HEK293 (cell line): ENCODE measurements at regions not wholly inside any gene's neighbourhood (a gene's known extent, or its start where the extent isn't known, plus 50 kb on each side); places are given as distances from the start of the nearest gene placed in this dataset.
A peak's percentile ranks its signal among the peaks of the same experiment; 100 is the strongest.

Source experiments
- FEZF1 ChIP-seq: fragments of 450-650 bp; formaldehyde crosslinking; IDR thresholded peaks from 2 replicates; pipeline ENCODE4 v1.5.1; 2016; ENCODE audit warnings: missing biosample characterization, missing genetic modification characterization
- GFI1B ChIP-seq: fragments of 450-650 bp; formaldehyde crosslinking; IDR thresholded peaks from 2 replicates; pipeline ENCODE4 v1.5.1; 2016; ENCODE audit warnings: missing biosample characterization, missing genetic modification characterization
- GLI2 ChIP-seq: fragments of 450-650 bp; formaldehyde crosslinking; IDR thresholded peaks from 2 replicates; pipeline ENCODE4; 2017; ENCODE audit warnings: missing biosample characterization, missing genetic modification characterization, low read depth, borderline replicate concordance
- HOXD13 ChIP-seq: sonication (generic); formaldehyde crosslinking; IDR thresholded peaks from 2 replicates; pipeline ENCODE4 v1.8.0; 2022; ENCODE audit warnings: missing genetic modification reagents, borderline replicate concordance
- SALL2 ChIP-seq: fragments of 450-650 bp; formaldehyde crosslinking; IDR thresholded peaks from 2 replicates; pipeline ENCODE4 v1.5.0; 2017; ENCODE audit warnings: missing biosample characterization, mild to moderate bottlenecking, missing genetic modification characterization, borderline replicate concordance
- SETDB1 ChIP-seq: IDR thresholded peaks from one replicate; pipeline ENCODE4 v1.6.1; 2017; ENCODE audit warnings: mild to moderate bottlenecking, low read length, moderate library complexity, mixed read lengths; ENCODE audit not compliant: insufficient read length
- TCF7L2 ChIP-seq: IDR thresholded peaks from 2 replicates; pipeline ENCODE4 v1.6.1; 2011; ENCODE audit warnings: low read depth, mild to moderate bottlenecking, inconsistent platforms, low read length, moderate library complexity, borderline replicate concordance
- YY1 ChIP-seq: fragments of 450-650 bp; formaldehyde crosslinking; IDR thresholded peaks from 2 replicates; pipeline ENCODE4 v1.5.1; 2018; ENCODE audit warnings: missing biosample characterization, missing genetic modification characterization
- ZEB2 ChIP-seq: fragments of 450-650 bp; formaldehyde crosslinking; IDR thresholded peaks from 2 replicates; pipeline ENCODE4 v1.5.1; 2016; ENCODE audit warnings: missing biosample characterization, missing genetic modification characterization
- ZFP69B ChIP-seq: fragments of 450-650 bp; formaldehyde crosslinking; IDR thresholded peaks from 2 replicates; pipeline ENCODE4 v1.5.1; 2016; ENCODE audit warnings: missing biosample characterization, missing genetic modification characterization
- ZNF155 ChIP-seq: fragments of 450-650 bp; formaldehyde crosslinking; IDR thresholded peaks from 2 replicates; pipeline ENCODE4 v1.5.1; 2016; ENCODE audit warnings: missing biosample characterization, missing genetic modification characterization
- ZNF174 ChIP-seq: fragments of 450-650 bp; formaldehyde crosslinking; IDR thresholded peaks from 2 replicates; pipeline ENCODE4 v1.5.0; 2017; ENCODE audit warnings: missing biosample characterization, mild to moderate bottlenecking, missing genetic modification characterization
- ZNF175 ChIP-seq: fragments of 450-650 bp; formaldehyde crosslinking; IDR thresholded peaks from 2 replicates; pipeline ENCODE4 v1.5.1; 2016; ENCODE audit warnings: missing biosample characterization, missing genetic modification characterization
- ZNF274 ChIP-seq, 2 experiments: fragments of 200-500 bp in 1 of 2; fragments of 450-650 bp in 1 of 2; sonication (Bioruptor generic) in 1 of 2; formaldehyde crosslinking in 1 of 2; IDR thresholded peaks; 2 replicates each; pipeline versions ENCODE4 v1.5.1 to v1.6.1; 2014 to 2016; ENCODE audit warnings: borderline replicate concordance in 1 of 2, inconsistent platforms in 1 of 2, low read length in 1 of 2, missing biosample characterization in 1 of 2, missing genetic modification characterization in 1 of 2
- ZNF335 ChIP-seq: fragments of 450-650 bp; formaldehyde crosslinking; conservative IDR thresholded peaks from 2 replicates; pipeline ENCODE4 v1.5.1; 2016; ENCODE audit warnings: missing biosample characterization, missing genetic modification characterization
- ZNF449 ChIP-seq: fragments of 450-650 bp; formaldehyde crosslinking; IDR thresholded peaks from 2 replicates; pipeline ENCODE4 v1.5.1; 2017; ENCODE audit warnings: missing biosample characterization, mild to moderate bottlenecking, missing genetic modification characterization, moderate library complexity
- ZNF639 ChIP-seq: fragments of 450-650 bp; formaldehyde crosslinking; IDR thresholded peaks from 2 replicates; pipeline ENCODE4 v1.5.1; 2016; ENCODE audit warnings: missing biosample characterization, missing genetic modification characterization
- ZNF660 ChIP-seq: fragments of 450-650 bp; IDR thresholded peaks from 2 replicates; pipeline ENCODE4 v1.5.1; 2018; ENCODE audit warnings: missing biosample characterization, mild to moderate bottlenecking, missing genetic modification characterization
- ZNF664 ChIP-seq: fragments of 450-650 bp; formaldehyde crosslinking; IDR thresholded peaks from 2 replicates; pipeline ENCODE4 v1.5.1; 2016; ENCODE audit warnings: missing biosample characterization, missing genetic modification characterization
- ZNF704 ChIP-seq: fragments of 450-650 bp; formaldehyde crosslinking; IDR thresholded peaks from 2 replicates; pipeline ENCODE4 v1.5.1; 2016; ENCODE audit warnings: missing biosample characterization, missing genetic modification characterization
- ZSCAN30 ChIP-seq: fragments of 450-650 bp; IDR thresholded peaks from 2 replicates; pipeline ENCODE4 v1.5.1; 2018; ENCODE audit warnings: missing biosample characterization, mild to moderate bottlenecking, missing genetic modification characterization, moderate library complexity
- ZXDB ChIP-seq: fragments of 450-650 bp; formaldehyde crosslinking; IDR thresholded peaks from 2 replicates; pipeline ENCODE4 v1.5.1; 2016; ENCODE audit warnings: missing biosample characterization, missing genetic modification characterization
- TF ChIP-seq, protein P1 (sequence below): fragments of 450-650 bp; formaldehyde crosslinking; IDR thresholded peaks from 2 replicates; pipeline ENCODE4 v1.5.1; 2016; ENCODE audit warnings: missing biosample characterization, missing genetic modification characterization
- TF ChIP-seq, protein P2 (sequence below): fragments of 450-650 bp; formaldehyde crosslinking; IDR thresholded peaks from 2 replicates; pipeline ENCODE4 v1.5.1; 2016; ENCODE audit warnings: missing biosample characterization, missing genetic modification characterization
- TF ChIP-seq, protein P3 (sequence below): fragments of 450-650 bp; IDR thresholded peaks from 2 replicates; pipeline ENCODE4 v1.5.1; 2018; ENCODE audit warnings: missing biosample characterization, missing genetic modification characterization

DNA sequence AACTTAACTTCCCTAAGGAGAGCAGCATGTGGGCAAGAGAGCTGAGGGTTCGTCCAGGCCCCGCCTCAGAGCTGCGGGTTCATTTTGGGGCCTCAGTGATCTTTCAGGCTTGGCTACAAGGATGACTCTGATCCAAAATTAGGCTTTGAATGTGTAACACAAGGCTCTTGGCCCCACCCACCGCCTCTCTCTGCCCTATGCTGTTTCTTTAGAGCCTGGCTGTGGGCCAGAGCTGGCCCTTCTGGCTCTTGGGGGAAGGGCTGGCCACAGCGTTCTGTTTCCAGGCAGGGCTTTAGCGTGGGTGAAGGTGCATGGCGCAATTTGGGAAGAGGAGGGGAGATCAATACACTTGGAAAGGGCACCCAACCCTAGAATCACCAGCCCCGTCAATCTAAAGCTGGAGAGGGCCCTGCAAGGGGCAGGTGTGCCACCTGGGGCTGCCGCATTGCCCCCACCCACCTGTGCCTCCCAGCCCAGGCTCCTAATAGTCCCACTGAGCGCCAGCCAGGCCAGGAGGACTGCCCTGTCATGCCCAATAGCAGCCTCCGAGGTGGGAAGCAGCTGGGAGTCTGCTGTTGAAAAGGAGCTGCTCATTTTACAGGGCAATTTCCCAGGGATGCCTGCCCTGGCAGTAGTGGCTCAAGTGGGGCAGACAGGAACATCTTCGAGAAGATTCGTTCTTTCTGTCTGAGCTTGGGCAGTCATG is 84.5 kb upstream of the MAML3 start (continued):
- TF ChIP-seq YY1: no peak
- TF ChIP-seq ZEB2 (tag by site-specific recombination): peak; percentile 44; the same call in 1 of the 2 replicates
- no peak for TF ChIP-seq HOXD13 (CRISPR knock-in tag)
- TF ChIP-seq ZNF639: no peak
- TF ChIP-seq ZNF175 (tag by site-specific recombination): no peak
- TF ChIP-seq ZNF335 (tag by site-specific recombination): no peak; the same call in none of the 2 replicates
- 0 out of 2 replicates have a peak, but pooled peaks have one; percentile 48 for TF ChIP-seq ZNF660
- TF ChIP-seq, protein P1, sequence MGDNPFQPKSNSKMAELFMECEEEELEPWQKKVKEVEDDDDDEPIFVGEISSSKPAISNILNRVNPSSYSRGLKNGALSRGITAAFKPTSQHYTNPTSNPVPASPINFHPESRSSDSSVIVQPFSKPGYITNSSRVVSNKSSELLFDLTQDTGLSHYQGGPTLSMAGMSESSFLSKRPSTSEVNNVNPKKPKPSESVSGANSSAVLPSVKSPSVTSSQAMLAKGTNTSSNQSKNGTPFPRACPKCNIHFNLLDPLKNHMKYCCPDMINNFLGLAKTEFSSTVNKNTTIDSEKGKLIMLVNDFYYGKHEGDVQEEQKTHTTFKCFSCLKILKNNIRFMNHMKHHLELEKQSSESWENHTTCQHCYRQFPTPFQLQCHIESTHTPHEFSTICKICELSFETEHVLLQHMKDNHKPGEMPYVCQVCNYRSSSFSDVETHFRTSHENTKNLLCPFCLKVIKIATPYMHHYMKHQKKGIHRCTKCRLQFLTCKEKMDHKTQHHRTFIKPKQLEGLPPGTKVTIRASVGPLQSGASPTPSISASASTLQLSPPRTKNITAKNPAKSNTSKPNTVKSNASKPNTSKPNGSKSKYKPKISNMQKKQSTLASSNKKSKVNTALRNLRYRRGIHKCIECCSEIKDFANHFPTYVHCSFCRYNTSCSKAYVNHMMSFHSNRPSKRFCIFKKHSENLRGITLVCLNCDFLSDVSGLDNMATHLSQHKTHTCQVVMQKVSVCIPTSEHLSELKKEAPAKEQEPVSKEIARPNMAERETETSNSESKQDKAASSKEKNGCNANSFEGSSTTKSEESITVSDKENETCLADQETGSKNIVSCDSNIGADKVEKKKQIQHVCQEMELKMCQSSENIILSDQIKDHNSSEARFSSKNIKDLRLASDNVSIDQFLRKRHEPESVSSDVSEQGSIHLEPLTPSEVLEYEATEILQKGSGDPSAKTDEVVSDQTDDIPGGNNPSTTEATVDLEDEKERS (tag by site-specific recombination): no peak
- TF ChIP-seq ZNF704: no peak
- TF ChIP-seq ZNF274 (IDR thresholded peaks at IDR 0.05; ENCODE audit: low read length): no peak
- no peak for TF ChIP-seq ZNF274 (tag by site-specific recombination; IDR thresholded peaks at IDR 0.05; ENCODE audit: borderline replicate concordance)
- TF ChIP-seq ZNF155 (tag by site-specific recombination): no peak
- no peak for TF ChIP-seq GFI1B (tag by site-specific recombination)
- no peak for TF ChIP-seq ZNF449 (tag by site-specific recombination)
- TF ChIP-seq SALL2 (tag by site-specific recombination): no peak
- no peak for TF ChIP-seq ZNF174 (tag by site-specific recombination)
- TF ChIP-seq, protein P2, sequence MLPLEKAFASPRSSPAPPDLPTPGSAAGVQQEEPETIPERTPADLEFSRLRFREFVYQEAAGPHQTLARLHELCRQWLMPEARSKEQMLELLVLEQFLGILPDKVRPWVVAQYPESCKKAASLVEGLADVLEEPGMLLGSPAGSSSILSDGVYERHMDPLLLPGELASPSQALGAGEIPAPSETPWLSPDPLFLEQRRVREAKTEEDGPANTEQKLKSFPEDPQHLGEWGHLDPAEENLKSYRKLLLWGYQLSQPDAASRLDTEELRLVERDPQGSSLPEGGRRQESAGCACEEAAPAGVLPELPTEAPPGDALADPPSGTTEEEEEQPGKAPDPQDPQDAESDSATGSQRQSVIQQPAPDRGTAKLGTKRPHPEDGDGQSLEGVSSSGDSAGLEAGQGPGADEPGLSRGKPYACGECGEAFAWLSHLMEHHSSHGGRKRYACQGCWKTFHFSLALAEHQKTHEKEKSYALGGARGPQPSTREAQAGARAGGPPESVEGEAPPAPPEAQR (tag by site-specific recombination): no peak
- no peak for TF ChIP-seq ZSCAN30
- no peak; the same call in 1 of the 2 replicates for TF ChIP-seq FEZF1 (tag by site-specific recombination)
- TF ChIP-seq ZXDB: no peak
- no peak for TF ChIP-seq TCF7L2
- TF ChIP-seq SETDB1: no peak
- TF ChIP-seq GLI2 (tag by site-specific recombination): no peak
- TF ChIP-seq, protein P3, sequence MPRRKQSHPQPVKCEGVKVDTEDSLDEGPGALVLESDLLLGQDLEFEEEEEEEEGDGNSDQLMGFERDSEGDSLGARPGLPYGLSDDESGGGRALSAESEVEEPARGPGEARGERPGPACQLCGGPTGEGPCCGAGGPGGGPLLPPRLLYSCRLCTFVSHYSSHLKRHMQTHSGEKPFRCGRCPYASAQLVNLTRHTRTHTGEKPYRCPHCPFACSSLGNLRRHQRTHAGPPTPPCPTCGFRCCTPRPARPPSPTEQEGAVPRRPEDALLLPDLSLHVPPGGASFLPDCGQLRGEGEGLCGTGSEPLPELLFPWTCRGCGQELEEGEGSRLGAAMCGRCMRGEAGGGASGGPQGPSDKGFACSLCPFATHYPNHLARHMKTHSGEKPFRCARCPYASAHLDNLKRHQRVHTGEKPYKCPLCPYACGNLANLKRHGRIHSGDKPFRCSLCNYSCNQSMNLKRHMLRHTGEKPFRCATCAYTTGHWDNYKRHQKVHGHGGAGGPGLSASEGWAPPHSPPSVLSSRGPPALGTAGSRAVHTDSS (tag by site-specific recombination): no peak
- no peak for TF ChIP-seq ZNF664 (tag by site-specific recombination)
- no peak for TF ChIP-seq ZFP69B (tag by site-specific recombination)
